ENCODE measurements at regions not wholly inside any gene's neighbourhood (a gene's known extent, or its start where the extent isn't known, plus 50 kb on each side); places are given as distances from the start of the nearest gene placed in this dataset.

GRCh38 chr16:26433807-26434206, 632.9 kb upstream of the C16orf82 start:
- Histone ChIP-seq H3F3A (ENCODE audit: control insufficient read depth, insufficient read depth) (no peaks in the 10 kb centered on the region), H3K27ac (ENCODE audit: low read depth, low read length) (no peak overlapping the region), H3K9me2 (replicated peaks; ENCODE audit: control insufficient read depth, low read length) (no peaks in the 10 kb centered on the region), H3K4me3 (ENCODE audit: low read length) (no peak overlapping the region), H3K9me3 (ENCODE audit: control insufficient read depth, insufficient read depth, low read length) (no peaks in the 10 kb centered on the region), H3K4me1 (ENCODE audit: control insufficient read depth, low read length) (no peaks in the 10 kb centered on the region), H3K36me3 (ENCODE audit: control insufficient read depth, low read length) (no peaks in the 10 kb centered on the region), H3K4me2 (ENCODE audit: low read length) (no peak overlapping the region), H3K27me3 (ENCODE audit: control insufficient read depth, low read length) (no peaks in the 10 kb centered on the region), H3K79me2 (ENCODE audit: control insufficient read depth, low read length) (no peaks in the 10 kb centered on the region), H4K20me1 (ENCODE audit: control insufficient read depth, insufficient read depth, low read depth, low read length) (no peaks in the 10 kb centered on the region)
- TF ChIP-seq EZH2phosphoT487 (IDR thresholded peaks at IDR 0.05; ENCODE audit: borderline replicate concordance, low read length): no peak
- TF ChIP-seq CTCF (IDR thresholded peaks at IDR 0.05; ENCODE audit: low read depth, low read length, poor library complexity, severe bottlenecking): no peak

DNA sequence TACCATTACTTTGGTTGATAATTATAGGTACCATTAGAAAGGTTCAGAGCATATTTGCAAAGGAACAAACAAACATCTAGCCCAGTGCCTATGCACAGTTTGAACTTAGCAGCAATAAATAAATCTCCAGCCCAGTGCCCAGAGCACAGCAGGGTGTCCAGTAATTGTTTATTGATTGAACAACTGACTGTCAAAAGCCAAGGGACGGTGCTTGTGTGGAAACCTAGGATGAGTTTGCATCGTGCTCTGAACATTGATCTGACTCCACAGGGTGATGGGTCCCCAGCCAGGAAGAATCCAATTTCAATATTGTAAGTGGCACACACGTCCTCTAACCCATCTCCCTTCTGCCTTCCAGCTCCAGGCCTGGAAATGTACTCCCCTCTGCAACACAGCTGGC, 625.5 kb upstream of the C16orf82 start:
- no peak overlapping the region for H3K4me3 ChIP-seq (ENCODE audit: low read length)
- TF ChIP-seq EZH2phosphoT487 (IDR thresholded peaks at IDR 0.05; ENCODE audit: borderline replicate concordance, low read length) (no peak), CTCF (IDR thresholded peaks at IDR 0.05; ENCODE audit: low read depth, low read length, poor library complexity, severe bottlenecking) (no peak)
- H3F3A ChIP-seq (ENCODE audit: control insufficient read depth, insufficient read depth): no peaks in the 10 kb centered on the region
- H3K79me2 ChIP-seq (ENCODE audit: control insufficient read depth, low read length): no peaks in the 10 kb centered on the region
- H3K4me2 ChIP-seq (ENCODE audit: low read length): no peak overlapping the region
- no peak overlapping the region for H3K27ac ChIP-seq (ENCODE audit: low read depth, low read length)
- no peaks in the 10 kb centered on the region for H3K36me3 ChIP-seq (ENCODE audit: control insufficient read depth, low read length)
- no peaks in the 10 kb centered on the region for H4K20me1 ChIP-seq (ENCODE audit: control insufficient read depth, insufficient read depth, low read depth, low read length)
- no peaks in the 10 kb centered on the region for H3K27me3 ChIP-seq (ENCODE audit: control insufficient read depth, low read length)
- no peaks in the 10 kb centered on the region for H3K9me2 ChIP-seq (replicated peaks; ENCODE audit: control insufficient read depth, low read length)
- H3K9me3 ChIP-seq (ENCODE audit: control insufficient read depth, insufficient read depth, low read length): no peaks in the 10 kb centered on the region
- no peaks in the 10 kb centered on the region for H3K4me1 ChIP-seq (ENCODE audit: control insufficient read depth, low read length)

DNA sequence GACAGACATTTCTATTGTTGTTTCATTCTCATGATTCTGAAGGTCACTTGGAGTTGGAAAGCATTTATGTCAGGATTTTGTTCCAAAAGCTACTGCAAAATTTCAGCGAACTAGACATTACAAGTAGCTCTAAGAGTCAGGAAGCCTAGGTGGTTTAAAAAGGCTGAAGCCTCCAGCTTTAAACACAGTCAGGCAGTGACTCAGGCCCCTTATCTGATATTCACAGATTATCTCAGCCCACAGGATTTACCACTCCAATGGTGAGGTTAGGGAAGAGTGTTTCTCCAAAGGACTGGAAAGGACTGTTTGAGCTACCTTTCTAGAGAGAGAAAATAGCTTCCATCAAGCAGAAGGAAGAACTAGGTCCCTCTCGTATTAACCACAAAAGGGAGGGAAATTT, 624.4 kb upstream of the C16orf82 start:
- Histone ChIP-seq H3K79me2 (ENCODE audit: control insufficient read depth, low read length) (no peaks in the 10 kb centered on the region), H3K36me3 (ENCODE audit: control insufficient read depth, low read length) (no peaks in the 10 kb centered on the region), H3K27ac (ENCODE audit: low read depth, low read length) (no peak overlapping the region), H3K27me3 (ENCODE audit: control insufficient read depth, low read length) (no peaks in the 10 kb centered on the region), H3F3A (ENCODE audit: control insufficient read depth, insufficient read depth) (no peaks in the 10 kb centered on the region), H3K4me2 (ENCODE audit: low read length) (no peak overlapping the region), H4K20me1 (ENCODE audit: control insufficient read depth, insufficient read depth, low read depth, low read length) (no peaks in the 10 kb centered on the region), H3K9me3 (ENCODE audit: control insufficient read depth, insufficient read depth, low read length) (no peaks in the 10 kb centered on the region), H3K4me3 (ENCODE audit: low read length) (no peak overlapping the region), H3K9me2 (replicated peaks; ENCODE audit: control insufficient read depth, low read length) (no peaks in the 10 kb centered on the region), H3K4me1 (ENCODE audit: control insufficient read depth, low read length) (no peaks in the 10 kb centered on the region)
- no peak for TF ChIP-seq CTCF (IDR thresholded peaks at IDR 0.05; ENCODE audit: low read depth, low read length, poor library complexity, severe bottlenecking)

DNA sequence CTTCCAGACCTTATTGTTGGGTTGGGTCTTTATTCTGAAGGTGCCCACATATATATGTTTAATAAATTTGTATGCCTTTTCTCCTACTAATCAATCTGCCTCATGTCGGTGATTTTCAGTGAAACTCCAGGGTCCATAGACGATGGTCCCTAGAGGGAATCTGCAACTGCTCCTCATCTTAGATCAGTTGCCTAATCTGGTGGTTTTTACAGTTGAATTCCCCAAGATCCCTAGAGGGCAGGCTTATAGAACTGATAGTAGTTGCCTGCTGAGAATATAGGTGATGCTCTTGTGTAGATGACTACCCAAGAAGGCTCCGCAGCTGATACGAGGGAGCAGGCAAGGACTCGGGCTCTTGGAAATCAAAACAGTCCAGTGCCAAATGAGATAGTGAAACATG, 619.2 kb upstream of the C16orf82 start:
- no peaks in the 10 kb centered on the region for H3K36me3 ChIP-seq (ENCODE audit: control insufficient read depth, low read length)
- no peaks in the 10 kb centered on the region for H3K9me2 ChIP-seq (replicated peaks; ENCODE audit: control insufficient read depth, low read length)
- H4K20me1 ChIP-seq (ENCODE audit: control insufficient read depth, insufficient read depth, low read depth, low read length): no peaks in the 10 kb centered on the region
- H3K9me3 ChIP-seq (ENCODE audit: control insufficient read depth, insufficient read depth, low read length): no peaks in the 10 kb centered on the region
- no peaks in the 10 kb centered on the region for H3K27me3 ChIP-seq (ENCODE audit: control insufficient read depth, low read length)
- H3K4me1 ChIP-seq (ENCODE audit: control insufficient read depth, low read length): no peaks in the 10 kb centered on the region
- H3K4me3 ChIP-seq (ENCODE audit: low read length): no peak overlapping the region
- no peak overlapping the region for H3K4me2 ChIP-seq (ENCODE audit: low read length)
- H3F3A ChIP-seq (ENCODE audit: control insufficient read depth, insufficient read depth): no peaks in the 10 kb centered on the region
- H3K79me2 ChIP-seq (ENCODE audit: control insufficient read depth, low read length): no peaks in the 10 kb centered on the region
- TF ChIP-seq CTCF (IDR thresholded peaks at IDR 0.05; ENCODE audit: low read depth, low read length, poor library complexity, severe bottlenecking): no peak
- TF ChIP-seq EZH2phosphoT487 (IDR thresholded peaks at IDR 0.05; ENCODE audit: borderline replicate concordance, low read length): no peak
- no peak overlapping the region for H3K27ac ChIP-seq (ENCODE audit: low read depth, low read length)
